Panc1 (cell line): ENCODE measurements at regions not wholly inside any gene's neighbourhood (a gene's known extent, or its start where the extent isn't known, plus 50 kb on each side); places are given as distances from the start of the nearest gene placed in this dataset.

ENCODE experiments used
- ATAC-seq: fragments of 200-7000 bp; cut with Tn5 transposase; 2 replicates; pipeline ENCODE4 v1.9.1; 2020; ENCODE audit warnings: mild to moderate bottlenecking, moderate library complexity
- BruUV-seq: library from RNA; stranded (reverse); fragments of 400-500 nt; replicated peaks from 2 replicates; lab custom pipeline; 2021; lab: Mats Ljungman, UMichigan
- CTCF ChIA-PET: fragments of 300-600 bp; sonication (Branson Sonifier 250); formaldehyde crosslinking; loops from one replicate; lab custom pipeline; 2022; ENCODE audit warnings: antibody characterized with exemption; lab: Charles Lee
- POLR2A ChIA-PET: fragments of 300-600 bp; sonication (Branson Sonifier 250); formaldehyde crosslinking; loops from one replicate; lab custom pipeline; 2022; ENCODE audit warnings: antibody characterized with exemption; lab: Charles Lee
- DNase-seq: peaks from one replicate; pipeline ENCODE4 v3.0.0-alpha.2; 2010; ENCODE audit warnings: low read depth, low spot score
- H3K27ac ChIP-seq: 2 replicates; pipeline ENCODE4 v1.5.1; 2011; ENCODE audit warnings: mild to moderate bottlenecking, low read length, inconsistent platforms
- H3K27me3 ChIP-seq: fragments of 200-500 bp; sonication (Bioruptor generic); 2 replicates; pipeline ENCODE4 v1.6.0; 2014; ENCODE audit warnings: low read length, inconsistent platforms; ENCODE audit not compliant: control insufficient read depth, insufficient read depth
- H3K36me3 ChIP-seq: fragments of 200-500 bp; sonication (Bioruptor generic); 2 replicates; pipeline ENCODE4 v1.5.1; 2014; ENCODE audit warnings: inconsistent platforms, mild to moderate bottlenecking, low read length, moderate library complexity; ENCODE audit not compliant: control insufficient read depth, insufficient read depth
- H3K4me1 ChIP-seq: 2 replicates; pipeline ENCODE4 v1.5.1; 2011; ENCODE audit warnings: inconsistent platforms, mild to moderate bottlenecking, low read length, moderate library complexity; ENCODE audit not compliant: control insufficient read depth, insufficient read depth
- H3K4me3 ChIP-seq, 2 experiments: 2 replicates each; pipeline ENCODE4 v1.5.1; 2011 to 2012; ENCODE audit warnings: low read depth in 2 of 2, low read length in 2 of 2, mild to moderate bottlenecking in 2 of 2, inconsistent platforms in 1 of 2, moderate library complexity in 1 of 2
- H3K9me3 ChIP-seq: fragments of 200-500 bp; sonication (Bioruptor generic); 2 replicates; pipeline ENCODE4 v1.5.1; 2014; ENCODE audit warnings: low read depth, mild to moderate bottlenecking, inconsistent platforms, low read length, moderate library complexity; ENCODE audit not compliant: control insufficient read depth, insufficient read depth
- CTCF ChIP-seq: fragments of 450-650 bp; IDR thresholded peaks from 2 replicates; pipeline ENCODE4 v1.5.1; 2017; ENCODE audit warnings: mild to moderate bottlenecking
- POLR2AphosphoS5 ChIP-seq: IDR thresholded peaks from 2 replicates; pipeline ENCODE4 v1.6.1; 2012; ENCODE audit warnings: mild to moderate bottlenecking, low read depth, low read length, moderate library complexity
- REST ChIP-seq, 2 experiments: IDR thresholded peaks; 2 replicates each; pipeline ENCODE4 v1.6.1; 2011 to 2012; ENCODE audit warnings: low read depth in 2 of 2, control low read depth in 1 of 2, low read length in 1 of 2, mild to moderate bottlenecking in 1 of 2, moderate library complexity in 1 of 2; ENCODE audit not compliant: insufficient read depth in 1 of 2
- SIN3A ChIP-seq: IDR thresholded peaks from 2 replicates; pipeline ENCODE4 v1.6.1; 2012; ENCODE audit warnings: low read depth, mild to moderate bottlenecking, low read length, moderate library complexity, borderline replicate concordance; ENCODE audit not compliant: insufficient read depth
- TCF7L2 ChIP-seq: IDR thresholded peaks from 2 replicates; pipeline ENCODE4 v1.6.1; 2011; ENCODE audit warnings: mild to moderate bottlenecking, low read depth, low read length, inconsistent platforms
- in situ Hi-C: cut with HindIII; loops from 2 replicates; pipeline ENCODE4 v1.10.0; 2016; ENCODE audit warnings: low sequenced_read_pairs, low pct_unique_long_range_greater_than_20kb
- intact Hi-C: fragments of 100-400 bp; cut with micrococcal nuclease; formaldehyde crosslinking; loops from one replicate; pipeline ENCODE4 v1.10.0; 2022; ENCODE audit not compliant: unreplicated experiment

GRCh38 chr13:112182846-112183531, 116.0 kb downstream of the SOX1 start:
- Histone ChIP-seq H3K9me3 (no peaks in the 10 kb centered on the region), H3K36me3 (no peaks in the 10 kb centered on the region), H3K27ac (no peak overlapping the region), H3K27me3 (no peaks in the 10 kb centered on the region), H3K4me3 (no peak overlapping the region), H3K4me1 (no peaks in the 10 kb centered on the region)
- intact Hi-C loops, result no loop called here
- in situ Hi-C loops, result no loop called here
- CTCF ChIA-PET, result no interaction called here
- DNase-seq, result no peak
- POLR2A ChIA-PET, result no interaction called here
- BruUV-seq, result no TSS peak
- ATAC-seq, result no peak
- TF ChIP-seq POLR2AphosphoS5, result no peak
- TF ChIP-seq CTCF, result no peak
- TF ChIP-seq SIN3A, result no peak
- no peak for TF ChIP-seq TCF7L2
- no peak for TF ChIP-seq REST (IDR thresholded peaks at IDR 0.05; ENCODE audit: insufficient read depth in 1 of 2, low read depth in 2 of 2, low read length in 1 of 2)

- no peak for DNase-seq
- H3K4me3 ChIP-seq, result no peak overlapping the region
- no peak overlapping the region for H3K27ac ChIP-seq
- ATAC-seq, result no peak
- intact Hi-C loops, result no loop called here
- H3K4me1 ChIP-seq, result no peaks in the 10 kb centered on the region
- in situ Hi-C loops, result no loop called here
- no peaks in the 10 kb centered on the region for H3K27me3 ChIP-seq
- TF ChIP-seq SIN3A (no peak), REST (IDR thresholded peaks at IDR 0.05; ENCODE audit: insufficient read depth in 1 of 2, low read depth in 2 of 2, low read length in 1 of 2) (no peak), POLR2AphosphoS5 (no peak), CTCF (no peak)
- no peaks in the 10 kb centered on the region for H3K36me3 ChIP-seq
- ChIA-PET CTCF (no interaction called here), POLR2A (no interaction called here)
- no peaks in the 10 kb centered on the region for H3K9me3 ChIP-seq
- BruUV-seq, result no TSS peak
Observed at GRCh38 chr13:112183532-112184090, 116.7 kb downstream of the SOX1 start.
